ENCODE measurements at regions not wholly inside any gene's neighbourhood (a gene's known extent, or its start where the extent isn't known, plus 50 kb on each side); places are given as distances from the start of the nearest gene placed in this dataset.

GRCh38 chr9:13410566-13411031, 131.1 kb upstream of the MPDZ start:
- TF ChIP-seq, protein P1, sequence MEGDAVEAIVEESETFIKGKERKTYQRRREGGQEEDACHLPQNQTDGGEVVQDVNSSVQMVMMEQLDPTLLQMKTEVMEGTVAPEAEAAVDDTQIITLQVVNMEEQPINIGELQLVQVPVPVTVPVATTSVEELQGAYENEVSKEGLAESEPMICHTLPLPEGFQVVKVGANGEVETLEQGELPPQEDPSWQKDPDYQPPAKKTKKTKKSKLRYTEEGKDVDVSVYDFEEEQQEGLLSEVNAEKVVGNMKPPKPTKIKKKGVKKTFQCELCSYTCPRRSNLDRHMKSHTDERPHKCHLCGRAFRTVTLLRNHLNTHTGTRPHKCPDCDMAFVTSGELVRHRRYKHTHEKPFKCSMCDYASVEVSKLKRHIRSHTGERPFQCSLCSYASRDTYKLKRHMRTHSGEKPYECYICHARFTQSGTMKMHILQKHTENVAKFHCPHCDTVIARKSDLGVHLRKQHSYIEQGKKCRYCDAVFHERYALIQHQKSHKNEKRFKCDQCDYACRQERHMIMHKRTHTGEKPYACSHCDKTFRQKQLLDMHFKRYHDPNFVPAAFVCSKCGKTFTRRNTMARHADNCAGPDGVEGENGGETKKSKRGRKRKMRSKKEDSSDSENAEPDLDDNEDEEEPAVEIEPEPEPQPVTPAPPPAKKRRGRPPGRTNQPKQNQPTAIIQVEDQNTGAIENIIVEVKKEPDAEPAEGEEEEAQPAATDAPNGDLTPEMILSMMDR (IDR thresholded peaks at IDR 0.05) = no peak
- no peak for TF ChIP-seq POLR2A (IDR thresholded peaks at IDR 0.05)

Measured in Peyer's patch (tissue), 4 donors.